ENCODE measurements at regions not wholly inside any gene's neighbourhood (a gene's known extent, or its start where the extent isn't known, plus 50 kb on each side); places are given as distances from the start of the nearest gene placed in this dataset.

DNA sequence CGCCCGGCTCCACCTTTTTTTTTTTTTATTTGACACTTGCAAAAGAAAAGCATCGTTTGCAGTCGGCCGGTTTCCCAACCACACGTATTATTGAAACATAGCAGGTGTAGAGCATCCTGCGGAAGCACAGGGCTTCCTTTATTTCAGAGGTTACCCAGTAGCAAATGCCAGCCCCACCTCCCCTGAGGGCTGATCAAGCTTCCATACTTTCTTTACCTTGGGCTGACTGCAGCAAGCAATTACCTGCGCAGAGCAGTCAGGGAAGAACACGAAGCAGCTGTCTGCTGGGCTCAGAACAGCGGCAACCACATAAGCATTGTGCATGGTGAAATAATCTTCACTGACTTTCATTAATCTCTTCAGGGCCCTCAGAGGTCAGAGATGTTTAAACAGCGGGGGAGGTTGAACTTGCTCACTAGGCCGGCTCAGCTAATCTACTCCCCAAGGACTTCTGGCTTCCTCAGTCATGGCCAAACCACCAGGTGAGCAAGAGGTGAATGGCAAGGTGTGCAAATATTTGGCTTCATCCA lies 784.7 kb upstream of the AUTS2 start:
- TF ChIP-seq, protein P1, sequence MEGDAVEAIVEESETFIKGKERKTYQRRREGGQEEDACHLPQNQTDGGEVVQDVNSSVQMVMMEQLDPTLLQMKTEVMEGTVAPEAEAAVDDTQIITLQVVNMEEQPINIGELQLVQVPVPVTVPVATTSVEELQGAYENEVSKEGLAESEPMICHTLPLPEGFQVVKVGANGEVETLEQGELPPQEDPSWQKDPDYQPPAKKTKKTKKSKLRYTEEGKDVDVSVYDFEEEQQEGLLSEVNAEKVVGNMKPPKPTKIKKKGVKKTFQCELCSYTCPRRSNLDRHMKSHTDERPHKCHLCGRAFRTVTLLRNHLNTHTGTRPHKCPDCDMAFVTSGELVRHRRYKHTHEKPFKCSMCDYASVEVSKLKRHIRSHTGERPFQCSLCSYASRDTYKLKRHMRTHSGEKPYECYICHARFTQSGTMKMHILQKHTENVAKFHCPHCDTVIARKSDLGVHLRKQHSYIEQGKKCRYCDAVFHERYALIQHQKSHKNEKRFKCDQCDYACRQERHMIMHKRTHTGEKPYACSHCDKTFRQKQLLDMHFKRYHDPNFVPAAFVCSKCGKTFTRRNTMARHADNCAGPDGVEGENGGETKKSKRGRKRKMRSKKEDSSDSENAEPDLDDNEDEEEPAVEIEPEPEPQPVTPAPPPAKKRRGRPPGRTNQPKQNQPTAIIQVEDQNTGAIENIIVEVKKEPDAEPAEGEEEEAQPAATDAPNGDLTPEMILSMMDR (IDR thresholded peaks at IDR 0.05; ENCODE audit: control extremely low read depth in 1 of 3, insufficient read depth in 1 of 3, low read depth in 1 of 3, low read length in 3 of 3): no peak
- TF ChIP-seq, protein P2, sequence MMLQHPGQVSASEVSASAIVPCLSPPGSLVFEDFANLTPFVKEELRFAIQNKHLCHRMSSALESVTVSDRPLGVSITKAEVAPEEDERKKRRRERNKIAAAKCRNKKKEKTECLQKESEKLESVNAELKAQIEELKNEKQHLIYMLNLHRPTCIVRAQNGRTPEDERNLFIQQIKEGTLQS (IDR thresholded peaks at IDR 0.05; ENCODE audit: insufficient read depth, low read depth, low read length): no peak
- no peak for TF ChIP-seq GABPA (IDR thresholded peaks at IDR 0.05; ENCODE audit: borderline replicate concordance, insufficient read depth, low read length)

Data from H1 (cell line).